HEK293 (cell line): ENCODE measurements at regions not wholly inside any gene's neighbourhood (a gene's known extent, or its start where the extent isn't known, plus 50 kb on each side); places are given as distances from the start of the nearest gene placed in this dataset.

ENCODE experiments used
- CTCF ChIA-PET: fragments of 350-600 bp; formaldehyde crosslinking; extraction: SDS; loops from one replicate; lab custom pipeline; 2021; ENCODE audit warnings: antibody characterized with exemption; lab: Yijun Ruan, JAX
- POLR2A ChIA-PET: fragments of 300-600 bp; formaldehyde crosslinking; extraction: SDS; loops from one replicate; lab custom pipeline; 2020; ENCODE audit warnings: antibody characterized with exemption, inconsistent platforms; lab: Yijun Ruan, JAX
- H3K27ac ChIP-seq: fragments of 200-500 bp; sonication (Bioruptor generic); 2 replicates; pipeline ENCODE4 v1.5.1; 2014; ENCODE audit warnings: low read depth, low read length, control low read depth, inconsistent platforms; ENCODE audit errors: extremely low read depth
- H3K36me3 ChIP-seq, 2 experiments: fragments of 200-500 bp in 1 of 2; sonication (Bioruptor generic) in 1 of 2; 1 replicate in 1 of 2; 2 replicates in 1 of 2; pipeline ENCODE4 v1.5.1; 2014 to 2017; ENCODE audit warnings: inconsistent platforms in 2 of 2, low read length in 2 of 2; ENCODE audit not compliant: control insufficient read depth in 2 of 2, insufficient read depth in 1 of 2
- H3K4me1 ChIP-seq: fragments of 200-500 bp; sonication (Bioruptor generic); 2 replicates; pipeline ENCODE4 v1.5.1; 2014; ENCODE audit warnings: mild to moderate bottlenecking, low read length, inconsistent platforms; ENCODE audit not compliant: control insufficient read depth, insufficient read depth
- H3K4me3 ChIP-seq: 2 replicates; pipeline ENCODE4 v1.5.1; 2011; ENCODE audit warnings: low read depth, mild to moderate bottlenecking, control low read depth, low read length, moderate library complexity
- H3K9me3 ChIP-seq: fragments of 200-500 bp; sonication (Bioruptor generic); 2 replicates; pipeline ENCODE4 v1.5.1; 2014; ENCODE audit warnings: low read depth, low read length, inconsistent platforms; ENCODE audit not compliant: control insufficient read depth, insufficient read depth
- GFI1B ChIP-seq: fragments of 450-650 bp; formaldehyde crosslinking; IDR thresholded peaks from 2 replicates; pipeline ENCODE4 v1.5.1; 2016; ENCODE audit warnings: missing biosample characterization, missing genetic modification characterization
- SCRT1 ChIP-seq: fragments of 450-650 bp; formaldehyde crosslinking; IDR thresholded peaks from 2 replicates; pipeline ENCODE4 v1.5.1; 2016; ENCODE audit warnings: missing biosample characterization, missing genetic modification characterization, borderline replicate concordance
- SCRT2 ChIP-seq: fragments of 450-650 bp; formaldehyde crosslinking; IDR thresholded peaks from 2 replicates; pipeline ENCODE4 v1.5.1; 2016; ENCODE audit warnings: missing biosample characterization, missing genetic modification characterization
- YY1 ChIP-seq: fragments of 450-650 bp; formaldehyde crosslinking; IDR thresholded peaks from 2 replicates; pipeline ENCODE4 v1.5.1; 2018; ENCODE audit warnings: missing biosample characterization, missing genetic modification characterization
- ZNF169 ChIP-seq: fragments of 450-650 bp; formaldehyde crosslinking; IDR thresholded peaks from 2 replicates; pipeline ENCODE4 v1.5.1; 2016; ENCODE audit warnings: missing biosample characterization, missing genetic modification characterization
- ZNF19 ChIP-seq: fragments of 450-650 bp; formaldehyde crosslinking; IDR thresholded peaks from 2 replicates; pipeline ENCODE4; 2016; ENCODE audit warnings: missing biosample characterization, missing genetic modification characterization, low read depth
- ZNF211 ChIP-seq: fragments of 450-650 bp; formaldehyde crosslinking; IDR thresholded peaks from 2 replicates; pipeline ENCODE4 v1.5.1; 2016; ENCODE audit warnings: low read depth, missing biosample characterization, missing genetic modification characterization
- ZNF221 ChIP-seq: fragments of 450-650 bp; formaldehyde crosslinking; IDR thresholded peaks from 2 replicates; pipeline ENCODE4 v1.5.1; 2017; ENCODE audit warnings: missing biosample characterization, missing genetic modification characterization, borderline replicate concordance
- ZNF350 ChIP-seq: fragments of 450-650 bp; formaldehyde crosslinking; IDR thresholded peaks from 2 replicates; pipeline ENCODE4 v1.5.0; 2017; ENCODE audit warnings: missing biosample characterization, mild to moderate bottlenecking, missing genetic modification characterization
- ZNF366 ChIP-seq: fragments of 450-650 bp; formaldehyde crosslinking; conservative IDR thresholded peaks from 2 replicates; pipeline ENCODE4 v1.5.1; 2016; ENCODE audit warnings: missing biosample characterization, missing genetic modification characterization
- ZNF37A ChIP-seq: fragments of 450-650 bp; IDR thresholded peaks from 2 replicates; pipeline ENCODE4 v1.5.1; 2018; ENCODE audit warnings: missing biosample characterization, missing genetic modification characterization
- ZNF394 ChIP-seq: fragments of 450-650 bp; formaldehyde crosslinking; IDR thresholded peaks from 2 replicates; pipeline ENCODE4 v1.5.1; 2016; ENCODE audit warnings: missing biosample characterization, missing genetic modification characterization, mild to moderate bottlenecking, moderate library complexity, borderline replicate concordance
- ZNF416 ChIP-seq: fragments of 450-650 bp; formaldehyde crosslinking; IDR thresholded peaks from 2 replicates; pipeline ENCODE4 v1.5.1; 2016; ENCODE audit warnings: missing biosample characterization, missing genetic modification characterization
- ZNF473 ChIP-seq: fragments of 450-650 bp; formaldehyde crosslinking; IDR thresholded peaks from 2 replicates; pipeline ENCODE4 v1.5.1; 2017; ENCODE audit warnings: missing biosample characterization, missing genetic modification characterization
- ZNF48 ChIP-seq: fragments of 450-650 bp; formaldehyde crosslinking; IDR thresholded peaks from 2 replicates; pipeline ENCODE4 v1.5.1; 2016; ENCODE audit warnings: missing biosample characterization, missing genetic modification characterization
- ZNF501 ChIP-seq: fragments of 450-650 bp; formaldehyde crosslinking; IDR thresholded peaks from 2 replicates; pipeline ENCODE4 v1.5.1; 2016; ENCODE audit warnings: missing biosample characterization, missing genetic modification characterization
- ZNF530 ChIP-seq: fragments of 450-650 bp; formaldehyde crosslinking; IDR thresholded peaks from 2 replicates; pipeline ENCODE4 v1.5.1; 2016; ENCODE audit warnings: low read depth, missing biosample characterization, missing genetic modification characterization
- ZNF560 ChIP-seq: fragments of 450-650 bp; formaldehyde crosslinking; IDR thresholded peaks from 2 replicates; pipeline ENCODE4 v1.5.1; 2017; ENCODE audit warnings: missing biosample characterization, missing genetic modification characterization, borderline replicate concordance
- ZNF624 ChIP-seq: fragments of 450-650 bp; formaldehyde crosslinking; IDR thresholded peaks from 2 replicates; pipeline ENCODE4 v1.5.1; 2017; ENCODE audit warnings: missing biosample characterization, missing genetic modification characterization
- ZNF677 ChIP-seq: fragments of 450-650 bp; IDR thresholded peaks from 2 replicates; pipeline ENCODE4 v1.5.0; 2018; ENCODE audit warnings: missing biosample characterization, mild to moderate bottlenecking, missing genetic modification characterization, moderate library complexity
- TF ChIP-seq, protein P1 (sequence below): fragments of 450-650 bp; formaldehyde crosslinking; IDR thresholded peaks from 2 replicates; pipeline ENCODE4 v1.5.1; 2016; ENCODE audit warnings: missing biosample characterization, missing genetic modification characterization
- TF ChIP-seq, protein P2 (sequence below): fragments of 450-650 bp; formaldehyde crosslinking; IDR thresholded peaks from 2 replicates; pipeline ENCODE4 v1.5.1; 2016; ENCODE audit warnings: missing biosample characterization, missing genetic modification characterization, low read depth
- TF ChIP-seq, protein P3 (sequence below): IDR thresholded peaks from 2 replicates; pipeline ENCODE4 v1.6.1; 2011; ENCODE audit warnings: mild to moderate bottlenecking, low read depth, low read length, borderline replicate concordance
- TF ChIP-seq, protein P4 (sequence below): fragments of 450-650 bp; formaldehyde crosslinking; IDR thresholded peaks from 2 replicates; pipeline ENCODE4 v1.5.1; 2016; ENCODE audit warnings: missing biosample characterization, missing genetic modification characterization
- TF ChIP-seq, protein P5 (sequence below): fragments of 450-650 bp; formaldehyde crosslinking; IDR thresholded peaks from 2 replicates; pipeline ENCODE4 v1.5.1; 2016; ENCODE audit warnings: missing biosample characterization, missing genetic modification characterization

DNA sequence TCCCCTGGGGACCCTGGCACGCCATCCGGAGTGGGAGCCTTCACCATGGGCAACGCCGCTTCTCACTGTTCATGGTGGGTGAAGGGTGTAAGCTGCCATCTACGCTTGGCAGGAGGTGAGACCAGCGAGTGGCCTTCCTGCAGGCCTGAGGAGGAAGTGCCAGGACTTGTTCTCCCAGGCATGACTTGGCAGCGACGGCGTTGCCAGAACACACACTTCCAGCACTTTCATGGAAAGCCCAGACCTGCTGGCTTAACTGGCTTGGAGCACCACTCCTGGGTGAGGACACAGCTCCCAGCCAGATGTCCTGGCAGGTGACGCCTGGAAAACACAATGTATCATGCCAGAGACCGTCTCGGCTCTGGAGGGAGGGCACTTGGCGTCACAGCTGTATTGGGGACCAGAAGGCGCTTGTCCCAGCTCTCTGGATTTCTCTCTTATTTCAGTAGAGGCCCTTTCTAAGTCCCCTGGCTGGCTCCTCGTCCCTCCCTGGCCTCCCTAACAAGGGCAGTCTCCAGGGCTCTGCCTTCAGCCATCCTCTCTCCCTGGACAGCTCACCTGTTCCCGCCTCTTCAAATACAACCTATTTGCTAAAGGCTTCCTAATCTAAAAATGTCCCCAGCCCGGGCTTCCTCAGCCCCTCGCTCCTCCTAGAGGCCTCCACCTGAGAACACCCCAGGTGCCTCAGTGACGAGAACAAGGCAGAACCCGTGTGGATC, 188.3 kb downstream of the OLFM1 start (continued):
- TF ChIP-seq ZNF350: no peak

DNA sequence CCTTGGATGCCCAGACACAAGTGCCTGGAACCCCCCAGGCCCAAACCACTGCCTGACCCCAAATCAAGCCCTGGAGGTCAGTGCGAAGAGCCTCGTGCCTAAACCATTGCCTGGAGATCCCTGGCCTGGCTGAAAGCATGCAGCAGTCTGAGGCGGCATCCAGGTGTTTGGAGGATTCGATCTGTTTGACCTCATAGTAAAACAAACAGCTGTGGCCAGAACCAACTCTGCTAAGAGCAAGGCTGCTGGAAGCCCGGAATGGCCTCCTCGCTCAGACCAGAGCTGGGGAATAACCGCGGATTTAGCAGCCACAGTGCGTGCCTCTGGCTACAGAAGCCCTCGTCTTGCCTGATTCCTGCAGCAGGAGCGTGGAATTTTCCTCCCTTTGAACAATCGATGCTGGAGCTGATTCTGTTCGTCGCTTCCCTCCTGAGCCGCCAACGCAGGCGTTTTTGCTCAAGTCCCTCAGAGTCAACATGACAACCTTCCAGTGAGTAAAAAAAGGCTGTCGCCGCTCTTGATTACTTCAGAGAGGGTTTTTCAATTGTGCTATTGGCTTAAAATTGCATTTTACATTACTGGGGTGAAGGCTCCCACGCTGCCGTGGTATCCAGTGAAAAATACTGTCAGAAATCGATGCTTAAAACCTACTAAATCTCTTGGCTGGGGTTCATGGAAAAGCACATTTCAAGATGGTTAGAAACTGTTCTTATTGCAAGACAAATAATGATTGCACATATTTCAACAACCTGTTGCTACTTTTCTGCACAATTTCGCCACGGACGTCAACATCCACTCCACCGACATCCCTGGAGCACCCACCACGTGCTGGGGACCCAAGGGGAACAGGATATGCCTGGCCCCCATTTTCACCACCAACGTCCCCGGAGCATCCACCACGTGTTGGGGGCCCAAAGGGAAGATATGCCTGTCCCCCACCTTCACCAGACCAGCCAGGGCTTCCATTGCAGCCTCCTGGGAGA, 190.0 kb downstream of the OLFM1 start:
- ChIA-PET POLR2A (no interaction called here), CTCF (interaction anchor here (0.5 to 0.7 kb wide), 2 partner anchors 12 to 885 kb away, joined by 3 to 5 read pairs; no protein-coding TSS in a partner anchor)
- Histone ChIP-seq H3K9me3 (no peaks in the 10 kb centered on the region), H3K27ac (no peak overlapping the region), H3K4me1 (no peaks in the 10 kb centered on the region), H3K36me3 (no peaks in the 10 kb centered on the region), H3K4me3 (no peak overlapping the region)
- TF ChIP-seq ZNF366 (tag by site-specific recombination) (no peak), SCRT2 (peak; percentile 84), SCRT1 (tag by site-specific recombination) (peak; percentile 72; the same call in 1 of the 2 replicates)

DNA sequence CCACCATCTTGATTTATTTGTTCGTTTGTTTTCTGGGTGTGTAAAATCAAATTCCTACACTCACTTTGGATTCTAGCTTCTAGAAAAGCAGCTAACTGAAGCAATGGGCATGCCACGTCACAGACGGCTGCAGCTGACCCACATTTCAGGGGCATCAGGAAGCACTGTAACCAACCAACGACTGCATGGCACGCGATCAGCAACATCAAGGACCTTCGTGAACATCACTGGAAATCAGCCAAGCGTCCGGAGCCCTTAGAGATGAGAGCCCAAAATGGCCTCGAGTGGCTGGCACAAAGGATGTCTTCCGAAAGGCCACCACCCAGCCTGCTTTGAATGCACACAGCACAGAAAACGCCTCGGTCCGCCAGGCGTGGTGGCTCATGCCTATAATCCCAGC, 191.1 kb downstream of the OLFM1 start:
- POLR2A ChIA-PET: no interaction called here

DNA sequence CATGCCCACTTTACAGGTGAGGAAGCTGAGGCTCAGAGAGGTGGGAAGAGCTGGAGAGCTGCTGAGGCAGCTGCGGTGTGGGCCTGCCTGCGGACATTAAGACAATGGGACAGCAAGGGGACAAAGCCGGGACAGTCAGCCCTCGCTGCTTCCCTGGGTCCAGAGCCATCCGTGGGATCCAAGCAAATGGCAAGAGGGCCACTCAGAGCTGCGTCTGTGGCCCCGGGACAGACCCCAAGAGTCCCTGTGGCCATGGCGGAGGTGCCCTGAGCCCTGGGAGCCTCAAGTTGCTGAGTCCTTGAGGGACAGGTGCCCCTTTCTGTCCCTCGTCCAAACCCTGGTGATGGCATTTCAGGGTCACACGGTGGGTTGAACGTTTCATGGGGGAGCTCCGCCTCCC, 191.9 kb downstream of the OLFM1 start:
- POLR2A ChIA-PET: no interaction called here
- Histone ChIP-seq H3K9me3 (no peaks in the 10 kb centered on the region), H3K4me1 (no peaks in the 10 kb centered on the region), H3K4me3 (no peak overlapping the region), H3K36me3 (no peaks in the 10 kb centered on the region), H3K27ac (no peak overlapping the region)
- CTCF ChIA-PET: no interaction called here
- TF ChIP-seq ZNF169 (tag by site-specific recombination) (no peak), ZNF394 (tag by site-specific recombination) (no peak), ZNF677 (tag by site-specific recombination) (no peak), ZNF416 (tag by site-specific recombination) (no peak), ZNF501 (tag by site-specific recombination) (no peak), ZNF211 (tag by site-specific recombination) (no peak)
- TF ChIP-seq, protein P1, sequence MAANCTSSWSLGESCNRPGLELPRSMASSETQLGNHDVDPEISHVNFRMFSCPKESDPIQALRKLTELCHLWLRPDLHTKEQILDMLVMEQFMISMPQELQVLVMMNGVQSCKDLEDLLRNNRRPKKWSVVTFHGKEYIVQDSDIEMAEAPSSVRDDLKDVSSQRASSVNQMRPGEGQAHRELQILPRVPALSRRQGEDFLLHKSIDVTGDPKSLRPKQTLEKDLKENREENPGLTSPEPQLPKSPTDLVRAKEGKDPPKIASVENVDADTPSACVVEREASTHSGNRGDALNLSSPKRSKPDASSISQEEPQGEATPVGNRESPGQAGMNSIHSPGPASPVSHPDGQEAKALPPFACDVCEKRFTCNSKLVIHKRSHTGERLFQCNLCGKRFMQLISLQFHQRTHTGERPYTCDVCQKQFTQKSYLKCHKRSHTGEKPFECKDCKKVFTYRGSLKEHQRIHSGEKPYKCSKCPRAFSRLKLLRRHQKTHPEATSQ (tag by site-specific recombination): no peak
- TF ChIP-seq, protein P2, sequence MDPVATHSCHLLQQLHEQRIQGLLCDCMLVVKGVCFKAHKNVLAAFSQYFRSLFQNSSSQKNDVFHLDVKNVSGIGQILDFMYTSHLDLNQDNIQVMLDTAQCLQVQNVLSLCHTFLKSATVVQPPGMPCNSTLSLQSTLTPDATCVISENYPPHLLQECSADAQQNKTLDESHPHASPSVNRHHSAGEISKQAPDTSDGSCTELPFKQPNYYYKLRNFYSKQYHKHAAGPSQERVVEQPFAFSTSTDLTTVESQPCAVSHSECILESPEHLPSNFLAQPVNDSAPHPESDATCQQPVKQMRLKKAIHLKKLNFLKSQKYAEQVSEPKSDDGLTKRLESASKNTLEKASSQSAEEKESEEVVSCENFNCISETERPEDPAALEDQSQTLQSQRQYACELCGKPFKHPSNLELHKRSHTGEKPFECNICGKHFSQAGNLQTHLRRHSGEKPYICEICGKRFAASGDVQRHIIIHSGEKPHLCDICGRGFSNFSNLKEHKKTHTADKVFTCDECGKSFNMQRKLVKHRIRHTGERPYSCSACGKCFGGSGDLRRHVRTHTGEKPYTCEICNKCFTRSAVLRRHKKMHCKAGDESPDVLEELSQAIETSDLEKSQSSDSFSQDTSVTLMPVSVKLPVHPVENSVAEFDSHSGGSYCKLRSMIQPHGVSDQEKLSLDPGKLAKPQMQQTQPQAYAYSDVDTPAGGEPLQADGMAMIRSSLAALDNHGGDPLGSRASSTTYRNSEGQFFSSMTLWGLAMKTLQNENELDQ (tag by site-specific recombination): no peak

More for the DNA sequence above, 191.1 kb downstream of the OLFM1 start:
- Histone ChIP-seq H3K36me3 (no peaks in the 10 kb centered on the region), H3K4me3 (no peak overlapping the region), H3K27ac (no peak overlapping the region), H3K4me1 (no peaks in the 10 kb centered on the region), H3K9me3 (no peaks in the 10 kb centered on the region)
- TF ChIP-seq, protein P3, sequence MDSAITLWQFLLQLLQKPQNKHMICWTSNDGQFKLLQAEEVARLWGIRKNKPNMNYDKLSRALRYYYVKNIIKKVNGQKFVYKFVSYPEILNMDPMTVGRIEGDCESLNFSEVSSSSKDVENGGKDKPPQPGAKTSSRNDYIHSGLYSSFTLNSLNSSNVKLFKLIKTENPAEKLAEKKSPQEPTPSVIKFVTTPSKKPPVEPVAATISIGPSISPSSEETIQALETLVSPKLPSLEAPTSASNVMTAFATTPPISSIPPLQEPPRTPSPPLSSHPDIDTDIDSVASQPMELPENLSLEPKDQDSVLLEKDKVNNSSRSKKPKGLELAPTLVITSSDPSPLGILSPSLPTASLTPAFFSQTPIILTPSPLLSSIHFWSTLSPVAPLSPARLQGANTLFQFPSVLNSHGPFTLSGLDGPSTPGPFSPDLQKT: no peak
- TF ChIP-seq ZNF473 (tag by site-specific recombination): no peak
- no peak for TF ChIP-seq GFI1B (tag by site-specific recombination)
- TF ChIP-seq ZNF624: no peak
- TF ChIP-seq ZNF221 (tag by site-specific recombination): no peak
- TF ChIP-seq ZNF19 (tag by site-specific recombination): no peak
- TF ChIP-seq YY1 (tag by site-specific recombination): no peak
- TF ChIP-seq, protein P4, sequence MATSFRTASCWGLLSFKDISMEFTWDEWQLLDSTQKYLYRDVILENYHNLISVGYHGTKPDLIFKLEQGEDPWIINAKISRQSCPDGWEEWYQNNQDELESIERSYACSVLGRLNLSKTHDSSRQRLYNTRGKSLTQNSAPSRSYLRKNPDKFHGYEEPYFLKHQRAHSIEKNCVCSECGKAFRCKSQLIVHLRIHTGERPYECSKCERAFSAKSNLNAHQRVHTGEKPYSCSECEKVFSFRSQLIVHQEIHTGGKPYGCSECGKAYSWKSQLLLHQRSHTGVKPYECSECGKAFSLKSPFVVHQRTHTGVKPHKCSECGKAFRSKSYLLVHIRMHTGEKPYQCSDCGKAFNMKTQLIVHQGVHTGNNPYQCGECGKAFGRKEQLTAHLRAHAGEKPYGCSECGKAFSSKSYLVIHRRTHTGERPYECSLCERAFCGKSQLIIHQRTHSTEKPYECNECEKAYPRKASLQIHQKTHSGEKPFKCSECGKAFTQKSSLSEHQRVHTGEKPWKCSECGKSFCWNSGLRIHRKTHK (tag by site-specific recombination): no peak
- no peak for TF ChIP-seq ZNF48 (tag by site-specific recombination)
- no peak for TF ChIP-seq ZNF560 (tag by site-specific recombination)
- TF ChIP-seq, protein P5, sequence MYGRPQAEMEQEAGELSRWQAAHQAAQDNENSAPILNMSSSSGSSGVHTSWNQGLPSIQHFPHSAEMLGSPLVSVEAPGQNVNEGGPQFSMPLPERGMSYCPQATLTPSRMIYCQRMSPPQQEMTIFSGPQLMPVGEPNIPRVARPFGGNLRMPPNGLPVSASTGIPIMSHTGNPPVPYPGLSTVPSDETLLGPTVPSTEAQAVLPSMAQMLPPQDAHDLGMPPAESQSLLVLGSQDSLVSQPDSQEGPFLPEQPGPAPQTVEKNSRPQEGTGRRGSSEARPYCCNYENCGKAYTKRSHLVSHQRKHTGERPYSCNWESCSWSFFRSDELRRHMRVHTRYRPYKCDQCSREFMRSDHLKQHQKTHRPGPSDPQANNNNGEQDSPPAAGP (tag by site-specific recombination): no peak
- no peak for TF ChIP-seq ZNF37A (tag by site-specific recombination)
- no peak for TF ChIP-seq ZNF530 (tag by site-specific recombination)
- CTCF ChIA-PET: no interaction called here
